ENCODE measurements at regions not wholly inside any gene's neighbourhood (a gene's known extent, or its start where the extent isn't known, plus 50 kb on each side); places are given as distances from the start of the nearest gene placed in this dataset.

GRCh38 chr6:15088904-15089568 lies 156.8 kb upstream of the JARID2 start (continued):
- TF ChIP-seq HMGXB4 (CRISPR knock-in tag; IDR thresholded peaks at IDR 0.05; ENCODE audit: borderline replicate concordance in 1 of 2, low read depth in 1 of 2): no peak
- no peak for TF ChIP-seq ZNF44 (CRISPR knock-in tag; IDR thresholded peaks at IDR 0.05)
- TF ChIP-seq NFIB (CRISPR knock-in tag; IDR thresholded peaks at IDR 0.05; ENCODE audit: borderline replicate concordance): no peak
- no peak for TF ChIP-seq SMARCC2 (IDR thresholded peaks at IDR 0.05)

- FAIRE-seq (no peak), DNase-seq (ENCODE audit: low spot score) (no peak), ATAC-seq (no peak; the same call in 2 of the 3 replicates)
- intact Hi-C loops (cut with micrococcal nuclease; ENCODE audit: unreplicated experiment) (no loop called here), in situ Hi-C loops (cut with HindIII; ENCODE audit: extremely low pct_ligation_motif_present, low pct_unique_long_range_greater_than_20kb) (no loop called here)
- Histone ChIP-seq H3K4me2 (ENCODE audit: low read depth, low read length) (no peak overlapping the region), H2AFZ (ENCODE audit: low read length) (no peak overlapping the region), H3K4me1 (ENCODE audit: insufficient read depth, low read length) (no peaks in the 10 kb centered on the region), H3K36me3 (replicated peaks in 1 of 2; ENCODE audit: control insufficient read depth in 1 of 2, insufficient read depth in 2 of 2, low read length in 2 of 2) (no peaks in the 10 kb centered on the region), H3K4me3 (replicated peaks in 1 of 3; ENCODE audit: insufficient read depth in 1 of 3, low read depth in 2 of 3, low read length in 3 of 3) (no peak overlapping the region), H3K9me3 (ENCODE audit: low read length) (no peaks in the 10 kb centered on the region), H3K79me2 (ENCODE audit: insufficient read depth, low read length) (no peaks in the 10 kb centered on the region), H3K27me3 (ENCODE audit: control insufficient read depth in 1 of 2, insufficient read depth in 2 of 2, low read length in 2 of 2) (0 out of 5 replicates have a peak, but pooled peaks cover 0 to 5% of the 10 kb centered on the region in 2 experiments), H4K20me1 (ENCODE audit: insufficient read depth, low read length) (no peaks in the 10 kb centered on the region), H3K27ac (ENCODE audit: extremely low read length, insufficient read depth, low read length) (no peak overlapping the region), H3K9ac (ENCODE audit: insufficient read depth, low read depth, low read length) (no peak overlapping the region)
- 58% methylated on average over 10 of the region's 10 CpGs for WGBS (ENCODE audit: low lambda C conversion rate)
- BruUV-seq (replicated peaks): no TSS peak
- CTCF ChIA-PET (ENCODE audit: low intra/inter-chr PET ratio, low total read pairs): no interaction called here
- TF ChIP-seq EZH2 (conservative IDR thresholded peaks at IDR 0.05; ENCODE audit: low read depth, low read length): no peak
- no peak for TF ChIP-seq ZNF513 (CRISPR knock-in tag; conservative IDR thresholded peaks at IDR 0.05)
- TF ChIP-seq ZNF616 (CRISPR knock-in tag; IDR thresholded peaks at IDR 0.05; ENCODE audit: low read depth): no peak
- POLR2A ChIA-PET: no interaction called here
Observed at GRCh38 chr6:15089569-15090144, 156.2 kb upstream of the JARID2 start.

Measured in HepG2 (cell line).